HL-60 (cell line): ENCODE measurements at regions not wholly inside any gene's neighbourhood (a gene's known extent, or its start where the extent isn't known, plus 50 kb on each side); places are given as distances from the start of the nearest gene placed in this dataset.

Source experiments
- CTCF ChIP-seq: IDR thresholded peaks from one replicate; pipeline ENCODE4 v1.5.1; 2011; ENCODE audit warnings: low read length, control low read depth, inconsistent platforms; ENCODE audit not compliant: insufficient read depth
- POLR2AphosphoS5 ChIP-seq: IDR thresholded peaks from 2 replicates; pipeline ENCODE4 v1.6.1; 2012; ENCODE audit warnings: low read depth

- TF ChIP-seq CTCF (no peak), POLR2AphosphoS5 (no peak)
Observed at GRCh38 chr13:24016046-24016445, 118.7 kb upstream of the C1QTNF9B start.
